Esophagus (tissue), 2 donors: ENCODE measurements at regions not wholly inside any gene's neighbourhood (a gene's known extent, or its start where the extent isn't known, plus 50 kb on each side); places are given as distances from the start of the nearest gene placed in this dataset.

ENCODE experiments used
- H3K27ac ChIP-seq, 2 donors: one replicate each; pipeline ENCODE4 v1.5.1; 2013; ENCODE audit warnings: low read depth in 2 of 2, mild to moderate bottlenecking in 2 of 2, inconsistent platforms in 1 of 2, low read length in 1 of 2, moderate library complexity in 1 of 2
- H3K27me3 ChIP-seq, 2 donors: one replicate each; pipeline ENCODE4 v1.6.1; 2013; ENCODE audit warnings: low read length in 2 of 2, control low read depth in 1 of 2, mild to moderate bottlenecking in 1 of 2; ENCODE audit not compliant: insufficient read depth in 2 of 2, control insufficient read depth in 1 of 2
- H3K36me3 ChIP-seq, 2 donors: one replicate each; pipeline ENCODE4 v1.6.1; 2013; ENCODE audit warnings: low read length in 1 of 2; ENCODE audit not compliant: control insufficient read depth in 2 of 2, insufficient read depth in 2 of 2
- H3K4me1 ChIP-seq, 2 donors: one replicate each; pipeline ENCODE4 v1.6.1; 2013; ENCODE audit warnings: low read length in 1 of 2; ENCODE audit not compliant: control insufficient read depth in 2 of 2, insufficient read depth in 2 of 2
- H3K4me3 ChIP-seq, 2 donors: one replicate each; pipeline ENCODE4 v1.5.1; 2013; ENCODE audit warnings: low read length in 2 of 2, mild to moderate bottlenecking in 2 of 2, low read depth in 1 of 2, moderate library complexity in 1 of 2
- H3K9me3 ChIP-seq, 2 donors: one replicate each; pipeline ENCODE4 v1.6.1; 2013; ENCODE audit warnings: mild to moderate bottlenecking in 2 of 2, low read depth in 1 of 2, low read length in 1 of 2, moderate library complexity in 1 of 2; ENCODE audit not compliant: control insufficient read depth in 2 of 2, insufficient read depth in 1 of 2
- WGBS, 2 donors: extraction: QIAGEN DNeasy Blood & Tissue Kit; methylation state at CpG; one replicate each; pipeline ENCODE4 v1.1.7; 2013; 5-methylcytosine and 5-hydroxymethylcytosine counted together
- donor health status: healthy with polysubstance abuse.
- donor health status: Bipolar disorder and iron deficiency.

DNA sequence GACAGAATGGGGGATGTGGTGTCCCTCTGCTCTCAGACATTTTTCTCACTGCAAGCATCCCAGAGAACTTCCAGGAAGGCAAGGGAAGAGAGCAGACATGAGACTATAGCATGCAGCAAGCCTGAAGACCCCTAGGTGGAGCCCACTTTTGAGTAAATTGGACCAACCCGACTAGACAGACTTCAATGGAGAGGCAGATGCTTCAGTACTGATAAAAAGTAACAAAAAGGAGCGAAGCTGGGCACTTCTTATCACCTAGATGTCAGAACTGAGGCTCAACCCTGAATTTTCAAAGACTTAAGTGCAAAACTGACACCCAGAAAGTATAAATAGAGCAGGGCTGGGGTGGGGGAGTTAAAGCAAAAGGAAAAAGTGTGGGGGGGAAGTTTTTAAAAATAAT is 130.8 kb downstream of the PMP22 start:
- H3K9me3 ChIP-seq, result no peaks in the 10 kb centered on the region
- H3K27ac ChIP-seq, result no peak overlapping the region
- H3K27me3 ChIP-seq, result peaks cover 0 to 4% of the 10 kb centered on the region in 2 donors
- WGBS, 2 donors, result 54 to 70% methylated on average over 2 of the region's 2 CpGs
- H3K4me3 ChIP-seq, result no peak overlapping the region
- H3K4me1 ChIP-seq, result no peaks in the 10 kb centered on the region
- H3K36me3 ChIP-seq, result no peaks in the 10 kb centered on the region

DNA sequence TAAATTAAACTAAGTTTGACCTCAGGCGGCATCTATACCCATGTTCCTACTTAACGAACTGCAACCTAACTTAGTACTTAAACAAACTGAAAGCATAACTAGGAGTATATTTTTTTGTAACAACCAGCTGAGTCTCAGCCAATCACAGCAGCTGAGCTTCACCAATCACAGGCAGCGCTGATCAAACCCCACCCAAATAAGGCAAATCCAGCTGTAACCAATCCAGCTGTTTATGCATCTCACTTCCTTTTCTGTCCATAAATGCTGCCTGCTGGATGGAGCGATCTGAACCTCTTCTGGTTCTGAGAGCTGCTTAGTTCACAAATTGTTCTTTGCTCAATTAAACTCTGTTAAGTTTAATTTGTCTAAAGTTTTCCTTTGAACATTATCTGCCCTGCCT is 131.3 kb downstream of the PMP22 start:
- Histone ChIP-seq H3K4me3 (no peak overlapping the region), H3K4me1 (no peaks in the 10 kb centered on the region), H3K36me3 (no peaks in the 10 kb centered on the region), H3K27me3 (peaks cover 0 to 4% of the 10 kb centered on the region in 2 donors), H3K9me3 (no peaks in the 10 kb centered on the region), H3K27ac (no peak overlapping the region)
- 92 to 93% methylated on average over 4 of the region's 4 CpGs for WGBS, 2 donors

DNA sequence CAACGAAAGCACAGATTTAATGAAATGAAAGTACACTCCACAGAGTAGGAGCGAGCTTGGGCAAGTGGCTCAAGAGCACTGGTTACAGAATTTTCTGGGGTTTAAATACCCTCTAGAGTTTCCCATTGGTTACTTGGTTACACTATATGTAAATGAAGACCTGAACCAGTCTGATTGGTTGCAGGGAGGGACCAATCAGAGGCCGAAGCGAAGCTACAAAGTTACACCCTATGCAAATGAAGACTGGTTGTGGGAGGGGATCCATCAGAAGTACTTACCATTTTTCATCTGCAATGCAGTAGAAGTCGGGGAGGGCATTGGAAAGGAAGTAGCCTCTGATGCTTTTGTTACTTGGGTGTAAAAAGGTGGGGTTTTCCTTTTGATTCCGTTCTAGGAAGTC is 132.0 kb downstream of the PMP22 start:
- WGBS, 2 donors, result 93 to 94% methylated on average over 6 of the region's 6 CpGs
- no peak overlapping the region for H3K4me3 ChIP-seq
- H3K27ac ChIP-seq, result no peak overlapping the region
- no peaks in the 10 kb centered on the region for H3K36me3 ChIP-seq
- H3K27me3 ChIP-seq, result peaks cover 0 to 4% of the 10 kb centered on the region in 2 donors
- no peaks in the 10 kb centered on the region for H3K9me3 ChIP-seq
- H3K4me1 ChIP-seq, result no peaks in the 10 kb centered on the region

DNA sequence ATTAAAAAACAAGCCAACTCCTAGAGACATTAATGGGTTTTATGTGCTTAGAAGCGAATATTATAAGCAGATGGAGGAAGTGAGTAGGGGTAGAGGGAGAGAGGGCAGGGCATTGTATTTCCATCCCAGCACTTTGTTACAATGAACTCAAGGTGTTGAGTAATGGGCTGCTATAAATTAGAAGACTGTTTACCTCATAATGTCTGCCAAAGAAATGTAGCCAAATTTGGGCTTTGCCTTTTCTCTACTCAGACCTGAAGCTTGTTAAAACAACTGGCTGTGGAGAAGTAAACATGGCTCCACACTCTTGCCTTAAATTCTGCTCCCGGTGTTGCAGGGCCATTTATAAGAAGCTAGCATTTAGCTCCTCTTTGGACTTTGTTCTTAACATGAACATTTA is 134.7 kb downstream of the PMP22 start:
- Histone ChIP-seq H3K27ac (no peak overlapping the region), H3K36me3 (no peaks in the 10 kb centered on the region), H3K9me3 (no peaks in the 10 kb centered on the region), H3K27me3 (no peaks in the 10 kb centered on the region), H3K4me1 (no peaks in the 10 kb centered on the region), H3K4me3 (no peak overlapping the region)
- WGBS, 2 donors, result 61 to 62% methylated on average over 2 of the region's 2 CpGs

DNA sequence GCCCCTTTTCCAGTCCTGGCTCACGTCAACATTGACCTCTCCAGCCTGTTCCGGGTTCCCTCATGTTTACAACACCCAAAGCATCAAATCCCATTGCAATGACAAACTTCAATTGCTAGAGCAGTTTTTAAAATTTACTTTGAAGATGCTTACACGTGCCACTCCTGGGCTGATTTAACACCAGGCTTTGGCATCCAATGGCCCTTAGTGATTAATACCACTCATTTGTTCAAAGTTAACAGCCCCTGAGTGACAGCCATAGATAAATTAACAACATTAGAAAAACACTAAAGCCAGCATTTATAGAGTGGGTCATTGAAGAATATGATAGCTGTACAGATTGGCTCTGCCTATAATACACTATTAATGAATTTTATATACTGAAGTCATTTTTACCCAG is 135.1 kb downstream of the PMP22 start:
- H3K27me3 ChIP-seq, result no peaks in the 10 kb centered on the region
- H3K4me1 ChIP-seq, result no peaks in the 10 kb centered on the region
- H3K4me3 ChIP-seq, result no peak overlapping the region
- 49 to 51% methylated on average over 3 of the region's 3 CpGs for WGBS, 2 donors
- no peak overlapping the region for H3K27ac ChIP-seq
- H3K9me3 ChIP-seq, result no peaks in the 10 kb centered on the region
- no peaks in the 10 kb centered on the region for H3K36me3 ChIP-seq

DNA sequence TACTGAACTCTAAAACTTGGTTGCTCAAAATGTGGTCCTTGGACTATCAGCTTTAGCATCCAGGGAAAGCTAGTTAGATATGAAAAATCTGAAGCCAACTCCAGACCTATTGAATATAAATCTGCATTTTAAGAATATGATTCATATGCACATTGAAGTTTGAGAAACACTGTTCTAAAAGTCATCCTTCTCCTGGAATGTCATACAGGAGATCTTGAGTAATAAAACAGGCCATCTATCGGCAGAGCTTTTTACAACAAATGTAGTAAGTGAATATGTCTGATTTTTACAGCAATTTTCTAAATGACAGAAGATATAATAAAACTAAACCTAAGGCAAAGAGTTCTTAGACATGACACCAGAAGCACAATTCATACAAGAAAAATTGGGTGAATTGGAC is 140.4 kb downstream of the PMP22 start:
- H3K4me3 ChIP-seq, result no peak overlapping the region
- no peaks in the 10 kb centered on the region for H3K9me3 ChIP-seq
- no peaks in the 10 kb centered on the region for H3K4me1 ChIP-seq
- 76 to 89% methylated on average over 1 of the region's 1 CpG for WGBS, 2 donors
- H3K27ac ChIP-seq, result no peak overlapping the region
- no peaks in the 10 kb centered on the region for H3K36me3 ChIP-seq
- no peaks in the 10 kb centered on the region for H3K27me3 ChIP-seq

DNA sequence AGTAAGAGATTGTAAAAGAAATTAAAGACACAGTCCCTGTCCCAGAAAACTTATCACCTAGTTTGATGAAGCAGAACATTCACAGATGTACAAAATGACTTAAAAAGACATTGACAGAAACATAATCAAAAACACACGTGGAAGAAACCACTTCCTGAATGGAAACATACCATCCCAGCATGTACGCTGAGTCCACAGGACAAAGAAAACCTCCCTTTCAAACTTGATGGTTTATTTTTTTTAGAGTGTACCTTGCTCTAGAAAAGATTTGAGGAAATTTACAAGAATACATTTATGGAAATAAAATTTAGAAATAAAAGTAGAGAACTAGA is 140.9 kb downstream of the PMP22 start:
- H3K27me3 ChIP-seq, result no peaks in the 10 kb centered on the region
- WGBS, 2 donors, result 58 to 63% methylated on average over 2 of the region's 2 CpGs
- H3K4me3 ChIP-seq, result no peak overlapping the region
- H3K4me1 ChIP-seq, result no peaks in the 10 kb centered on the region
- no peak overlapping the region for H3K27ac ChIP-seq
- no peaks in the 10 kb centered on the region for H3K36me3 ChIP-seq
- H3K9me3 ChIP-seq, result no peaks in the 10 kb centered on the region

DNA sequence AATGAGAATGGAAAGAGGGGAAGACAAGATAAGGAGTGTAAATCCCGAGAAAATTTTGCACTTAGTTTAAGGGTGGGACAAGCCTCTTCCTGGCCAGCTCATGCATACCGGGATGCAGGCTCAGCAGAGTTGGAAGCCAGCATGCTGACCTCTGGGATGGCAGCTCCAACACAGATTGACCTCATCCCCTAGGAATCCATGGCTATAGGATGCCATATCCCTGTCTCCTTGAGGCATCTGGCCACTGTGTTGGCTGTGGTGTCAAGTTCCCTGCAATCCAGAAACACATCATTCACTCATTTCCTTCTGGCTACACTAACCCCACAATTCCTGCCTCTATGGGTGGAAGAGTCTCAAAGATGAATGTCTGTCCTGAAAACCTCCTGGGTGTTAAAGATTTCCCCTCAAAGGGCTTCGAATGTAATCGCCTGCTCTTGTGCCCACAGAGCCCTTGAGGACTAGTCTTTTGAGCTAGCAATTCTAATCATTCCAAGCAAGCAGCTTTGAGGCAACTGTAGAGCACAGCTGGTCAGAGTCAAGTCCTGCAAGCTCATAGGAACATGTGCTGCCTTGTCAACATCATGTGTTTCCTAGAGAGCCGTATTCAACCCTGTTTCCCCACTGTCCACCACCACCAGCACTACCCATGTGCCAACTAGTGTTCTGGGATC is 141.4 kb downstream of the PMP22 start:
- no peak overlapping the region for H3K27ac ChIP-seq
- H3K36me3 ChIP-seq, result no peaks in the 10 kb centered on the region
- no peak overlapping the region for H3K4me3 ChIP-seq
- no peaks in the 10 kb centered on the region for H3K9me3 ChIP-seq
- H3K27me3 ChIP-seq, result no peaks in the 10 kb centered on the region
- 73 to 76% methylated on average over 5 of the region's 5 CpGs for WGBS, 2 donors
- no peaks in the 10 kb centered on the region for H3K4me1 ChIP-seq

DNA sequence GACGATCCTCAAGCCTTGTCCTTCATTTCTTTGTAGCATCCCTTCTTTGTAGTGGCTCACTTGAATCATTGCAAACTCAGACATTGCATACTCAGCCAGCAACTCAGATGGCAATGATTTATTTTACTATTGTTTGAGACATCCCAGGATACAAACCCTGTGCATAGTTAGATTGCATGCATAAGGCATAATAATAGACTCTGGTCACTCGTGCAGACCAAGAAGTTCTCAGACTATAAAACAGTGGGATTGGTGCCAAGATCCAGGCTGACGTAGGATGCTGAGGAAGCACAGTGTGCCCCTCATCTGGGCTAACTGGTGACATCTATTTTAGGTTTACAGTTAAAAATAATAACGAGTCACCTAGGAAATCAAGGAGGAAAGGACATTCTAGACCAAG is 142.3 kb downstream of the PMP22 start:
- no peaks in the 10 kb centered on the region for H3K36me3 ChIP-seq
- no peak overlapping the region for H3K27ac ChIP-seq
- H3K4me1 ChIP-seq, result no peaks in the 10 kb centered on the region
- peaks cover 0 to 7% of the 10 kb centered on the region in 2 donors for H3K27me3 ChIP-seq
- no peaks in the 10 kb centered on the region for H3K9me3 ChIP-seq
- no peak overlapping the region for H3K4me3 ChIP-seq
- 75 to 78% methylated on average over 4 of the region's 4 CpGs for WGBS, 2 donors

DNA sequence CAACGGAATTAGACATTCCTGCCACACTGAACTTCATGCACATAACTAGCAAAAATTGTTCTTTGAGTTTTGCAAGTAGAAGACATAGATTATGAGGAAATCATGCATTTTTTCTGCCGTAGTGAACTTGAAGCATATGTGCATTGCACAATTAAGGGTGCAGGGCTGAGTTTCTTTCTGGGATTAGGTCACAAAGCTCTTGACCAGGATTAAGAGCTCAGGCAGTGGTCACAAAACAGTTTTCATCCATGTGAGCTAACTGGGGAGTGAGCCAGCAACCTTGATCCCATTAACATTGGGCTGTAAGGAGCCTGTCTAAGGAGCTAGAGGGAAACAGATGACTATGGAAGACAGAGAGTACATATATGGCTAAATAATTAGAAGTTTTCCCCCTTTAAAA is 143.7 kb downstream of the PMP22 start:
- 73 to 76% methylated on average over 2 of the region's 2 CpGs for WGBS, 2 donors
- Histone ChIP-seq H3K4me3 (no peak overlapping the region), H3K27ac (no peak overlapping the region), H3K27me3 (peaks cover 0 to 11% of the 10 kb centered on the region in 2 donors), H3K36me3 (no peaks in the 10 kb centered on the region), H3K9me3 (peaks cover 0 to 2% of the 10 kb centered on the region in 2 donors), H3K4me1 (no peaks in the 10 kb centered on the region)
